ENCODE measurements at regions not wholly inside any gene's neighbourhood (a gene's known extent, or its start where the extent isn't known, plus 50 kb on each side); places are given as distances from the start of the nearest gene placed in this dataset.

GRCh38 chr17:79372470-79373238 is 238.2 kb downstream of the RBFOX3 start:
- TF ChIP-seq CTCF (IDR thresholded peaks at IDR 0.05) (no peak), POLR2AphosphoS5 (IDR thresholded peaks at IDR 0.05) (no peak), POLR2A (IDR thresholded peaks at IDR 0.05) (no peak)

All from prostate gland (tissue), 2 donors.